Stimulated activated CD4-positive, alpha-beta T cell treated with anti-CD3 and anti-CD28 coated beads, Interleukin-4, amount 100 ng/mL, for 4 hours (primary cell): ENCODE measurements at regions not wholly inside any gene's neighbourhood (a gene's known extent, or its start where the extent isn't known, plus 50 kb on each side); places are given as distances from the start of the nearest gene placed in this dataset.
"Not testable (repeated sequence)": the region's sequence is repeated elsewhere in the genome, so short reads cannot be mapped to it uniquely, and the experiment has no call there.

ENCODE experiments used
- DNase-seq, 2 experiments: peaks; one replicate each; pipeline ENCODE4 v3.0.0-alpha.2; 2020

DNA sequence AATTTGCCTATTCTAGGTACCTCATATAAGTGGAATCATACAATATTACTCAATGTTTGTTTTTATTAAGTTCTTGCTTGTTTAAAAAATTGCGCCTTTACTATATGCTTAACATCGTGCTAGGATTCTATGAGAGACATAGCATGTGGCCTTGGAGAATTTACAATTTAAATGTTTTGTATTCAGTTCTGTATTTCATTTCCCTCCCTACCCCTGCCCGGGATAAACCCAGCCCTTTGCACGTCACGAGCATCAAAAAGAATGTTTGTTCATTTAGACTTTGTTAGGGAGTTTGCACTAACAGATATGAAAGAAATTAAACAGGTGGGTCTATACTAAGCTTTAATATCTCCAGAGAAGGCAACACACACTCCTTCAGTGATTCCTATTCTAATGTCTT, 75.7 kb downstream of the C18orf54 start:
- DNase-seq, result no peak

DNA sequence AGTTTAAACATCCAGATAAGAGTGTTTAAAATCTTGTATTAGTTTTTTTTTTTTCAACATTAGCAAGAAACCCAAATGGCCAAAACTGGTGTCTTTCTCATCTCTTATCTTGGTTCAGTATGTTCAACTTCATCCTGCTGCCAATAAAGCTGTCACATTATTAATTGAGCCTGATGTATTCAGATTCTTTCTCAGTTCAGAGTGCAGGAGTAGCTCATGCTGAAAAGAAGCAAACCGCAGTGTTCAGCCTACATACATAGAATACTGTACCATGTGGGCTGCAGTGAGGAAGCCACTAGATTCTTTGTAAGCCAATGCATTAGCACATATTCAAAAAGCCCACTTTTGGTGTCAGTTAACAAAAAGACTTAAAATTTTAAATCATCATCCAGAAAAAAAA, 76.2 kb downstream of the C18orf54 start:
- DNase-seq, result no peak

DNA sequence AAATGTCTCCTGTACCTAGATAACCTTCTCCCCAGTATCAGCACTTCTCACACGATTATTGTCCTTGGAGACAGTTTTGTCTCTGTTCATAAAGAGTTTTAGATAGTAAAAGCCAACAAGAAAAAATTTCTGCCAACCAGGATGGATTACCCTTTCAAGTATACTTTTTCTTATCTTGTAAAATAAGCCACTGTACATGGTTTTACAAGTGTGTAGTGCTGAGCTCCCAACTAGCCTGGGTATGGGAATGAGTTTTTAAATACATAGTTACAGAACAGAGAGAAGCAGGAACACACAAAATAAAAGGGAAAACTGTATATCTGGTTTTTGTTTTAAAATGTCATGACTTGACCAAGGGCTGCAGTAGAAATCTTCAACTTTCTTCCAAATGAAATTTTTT, 76.7 kb downstream of the C18orf54 start:
- DNase-seq, result no peak

DNA sequence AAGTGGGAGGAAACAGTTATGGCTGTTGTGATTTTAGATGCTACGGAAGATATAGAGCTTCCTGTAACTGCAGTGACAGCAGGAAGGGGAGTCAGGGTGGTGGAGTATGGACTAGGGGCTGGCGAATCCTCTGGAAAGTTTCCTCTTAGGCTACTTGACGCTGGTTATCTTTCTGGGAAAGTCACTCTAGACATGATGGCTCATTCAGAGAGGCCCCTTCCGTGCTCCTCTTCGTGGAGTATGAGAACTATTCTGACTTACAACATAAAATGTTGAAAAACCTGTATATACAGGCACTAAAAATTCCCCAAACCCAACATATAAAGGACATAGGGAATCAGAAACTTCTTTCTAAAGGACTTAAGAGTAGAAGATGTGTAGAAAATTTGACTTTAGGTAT, 78.8 kb downstream of the C18orf54 start:
- DNase-seq, result no peak

DNA sequence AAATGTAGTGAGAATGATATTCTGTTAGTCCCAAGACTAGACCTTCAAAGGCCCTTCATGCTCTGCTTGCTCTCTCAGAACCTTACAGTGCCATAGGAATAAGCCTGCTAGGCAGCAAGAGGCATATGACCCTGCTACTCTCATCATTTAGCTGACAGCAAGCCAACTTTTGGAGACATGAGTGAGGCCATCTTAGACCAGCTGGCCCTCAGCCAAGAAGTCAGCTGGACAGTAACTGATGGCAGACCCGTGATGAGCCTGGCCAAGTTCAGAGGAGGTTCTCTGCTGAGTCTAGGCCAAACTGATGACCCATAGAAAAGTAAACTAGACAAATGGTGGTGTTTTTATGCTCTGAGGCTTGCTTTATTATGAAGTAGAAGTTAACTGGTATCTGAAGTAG, 82.6 kb downstream of the C18orf54 start:
- DNase-seq, result no peak

DNA sequence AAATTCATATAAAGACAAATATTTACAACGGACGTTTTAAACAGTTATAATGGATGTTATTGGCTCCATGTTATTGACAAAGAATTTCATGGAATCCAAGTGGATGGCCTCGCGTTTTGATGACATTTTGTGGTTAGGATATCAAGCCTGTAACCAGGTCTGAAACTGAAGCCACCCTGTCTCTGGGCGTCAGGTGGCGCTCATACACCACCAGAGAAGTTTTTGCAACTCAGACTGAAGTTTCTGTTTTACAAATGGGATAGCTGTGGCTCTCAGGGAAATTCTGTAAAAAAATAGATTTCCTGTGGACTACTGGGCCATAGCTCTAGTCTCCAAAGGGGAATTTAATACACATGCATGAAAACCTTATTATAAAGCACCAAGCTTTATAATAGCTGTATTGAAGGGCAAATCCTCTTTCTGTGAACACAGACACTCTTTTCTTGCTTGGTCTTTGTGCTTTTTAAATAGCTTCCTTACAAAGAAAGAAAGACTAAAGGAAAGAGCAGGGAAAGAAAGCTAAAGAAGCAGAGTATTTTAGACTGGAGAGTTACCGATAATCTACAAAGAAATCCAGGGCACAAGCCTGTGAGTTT, 86.7 kb downstream of the C18orf54 start:
- peak in 1 of 2 experiments; percentile 18 for DNase-seq

DNA sequence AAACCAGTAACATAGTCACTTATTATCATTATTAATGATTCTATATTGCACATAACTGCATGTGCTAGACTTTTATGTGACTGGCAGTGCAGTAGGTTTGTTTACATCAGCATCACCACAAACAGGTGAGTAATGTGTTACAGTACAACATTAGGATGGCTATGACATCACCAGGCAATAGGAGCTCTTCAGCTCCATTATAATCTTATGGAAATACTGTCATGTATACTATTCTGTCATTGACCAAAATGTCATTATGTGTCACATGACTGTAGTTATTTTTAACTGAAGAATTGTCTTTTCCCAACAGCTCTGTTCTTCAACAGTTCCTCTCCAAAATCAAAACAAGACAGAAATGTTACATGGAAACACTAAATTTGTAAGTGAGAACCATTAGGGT, 96.3 kb downstream of the C18orf54 start:
- DNase-seq, result no peak

DNA sequence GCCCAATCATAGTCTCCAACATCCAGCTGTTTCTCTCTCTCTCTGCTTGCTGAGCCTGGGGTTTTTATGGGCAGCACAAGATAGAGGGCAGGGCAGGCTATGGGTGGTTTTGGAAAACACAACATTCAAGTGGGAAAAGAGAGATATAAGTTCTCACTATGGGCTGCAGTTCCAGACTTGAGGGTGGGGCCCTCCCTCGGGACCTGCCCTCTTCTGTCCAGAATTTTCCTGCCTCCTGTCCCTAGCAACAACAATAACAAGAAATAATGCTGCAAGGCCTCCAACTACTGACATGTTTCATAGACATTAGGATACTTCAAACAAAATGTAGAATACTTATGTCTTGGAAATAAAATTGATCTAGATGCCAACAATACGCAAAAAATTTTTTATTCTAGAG, 107.8 kb downstream of the C18orf54 start:
- DNase-seq, result no peak

DNA sequence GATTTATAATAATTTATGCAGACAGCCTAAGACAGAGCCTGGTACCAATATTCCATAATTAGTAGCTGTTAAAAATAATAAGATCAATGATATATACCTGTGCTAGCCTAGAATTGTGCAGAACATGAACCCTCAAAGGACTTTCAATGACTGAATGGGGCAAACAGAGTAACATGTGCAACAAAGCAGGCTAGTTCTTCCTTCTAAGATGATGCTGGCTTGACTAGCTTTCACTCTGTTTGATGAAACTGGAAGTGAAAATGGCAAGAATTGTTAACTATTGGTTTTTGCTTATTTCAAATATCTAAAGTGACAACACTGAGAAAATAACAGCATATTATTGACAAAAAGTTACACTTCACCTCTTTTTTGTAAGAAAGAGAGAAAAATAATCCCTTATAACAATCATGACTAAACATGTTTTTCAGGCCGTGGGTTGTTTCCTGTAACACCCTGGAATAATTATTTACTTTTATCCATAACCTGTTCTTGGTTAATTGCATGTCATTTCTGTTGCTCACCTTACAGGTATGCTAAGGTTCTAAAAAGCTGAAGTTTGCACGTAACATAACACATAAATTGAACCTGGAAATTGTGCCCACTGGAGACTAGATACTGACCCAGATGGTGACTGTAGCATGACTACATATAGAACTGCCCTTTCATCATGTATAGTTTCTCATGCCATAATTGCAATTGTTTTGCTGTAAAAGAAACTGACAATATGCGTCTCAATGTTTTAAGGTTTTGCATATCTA, 108.7 kb downstream of the C18orf54 start:
- no peak for DNase-seq

DNA sequence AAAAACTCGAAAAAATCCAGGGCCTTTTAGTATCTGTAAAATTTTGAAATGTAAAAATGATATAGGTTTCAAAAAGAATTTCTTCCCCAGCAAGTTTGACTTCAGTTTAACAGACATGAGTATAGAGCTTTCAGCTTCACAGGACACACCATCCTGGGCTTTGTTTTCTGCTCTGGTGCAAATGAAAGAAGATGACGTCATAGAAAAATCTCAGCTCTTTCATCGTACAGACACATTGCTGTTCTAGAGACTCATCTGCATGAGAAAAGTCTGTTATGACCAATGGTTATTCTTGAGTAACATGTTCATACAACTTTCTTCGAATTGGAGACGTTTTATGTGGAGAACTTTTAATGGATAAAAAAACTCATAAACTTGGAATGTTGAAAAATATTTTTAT, 111.7 kb upstream of the DYNAP start:
- no peak for DNase-seq

DNA sequence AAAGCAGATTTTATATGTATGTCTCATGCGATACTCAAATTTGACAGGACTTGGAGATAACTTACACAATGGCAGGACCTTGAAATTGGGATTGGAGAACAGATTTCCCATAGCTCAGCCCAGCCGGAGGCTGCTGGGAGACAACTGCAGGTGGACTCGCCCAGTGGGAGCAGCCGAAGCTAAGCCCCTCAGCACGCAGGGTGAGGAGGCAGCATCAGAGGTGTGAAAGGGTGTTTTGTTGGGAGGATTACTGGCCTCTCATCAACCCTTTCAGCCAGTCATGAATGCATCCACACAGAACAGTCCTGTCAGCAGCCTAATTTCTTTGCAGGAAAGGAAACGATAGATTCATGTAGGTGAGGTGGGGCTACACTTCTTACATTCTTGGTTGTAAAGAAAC, 110.4 kb upstream of the DYNAP start:
- no peak for DNase-seq

DNA sequence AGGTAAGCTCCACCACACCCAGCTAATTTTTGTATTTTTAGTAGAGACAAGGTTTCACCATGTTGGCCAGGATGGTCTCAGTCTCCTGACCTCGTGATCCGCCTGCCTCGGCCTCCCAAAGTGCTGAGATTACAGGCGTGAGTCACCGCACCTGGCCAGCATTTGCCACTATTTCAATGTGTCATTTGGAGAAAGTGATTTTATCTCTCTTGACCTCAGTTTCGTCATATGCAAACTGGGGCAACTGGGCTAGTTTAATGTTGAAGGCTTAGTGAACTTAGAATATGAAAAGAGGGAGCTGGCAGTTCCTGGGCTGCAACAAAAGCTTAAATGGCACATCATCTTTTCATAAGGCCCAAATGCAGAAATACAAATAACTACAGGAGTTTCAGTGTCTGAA, 88.6 kb upstream of the DYNAP start:
- DNase-seq, result not testable (repeated sequence)

DNA sequence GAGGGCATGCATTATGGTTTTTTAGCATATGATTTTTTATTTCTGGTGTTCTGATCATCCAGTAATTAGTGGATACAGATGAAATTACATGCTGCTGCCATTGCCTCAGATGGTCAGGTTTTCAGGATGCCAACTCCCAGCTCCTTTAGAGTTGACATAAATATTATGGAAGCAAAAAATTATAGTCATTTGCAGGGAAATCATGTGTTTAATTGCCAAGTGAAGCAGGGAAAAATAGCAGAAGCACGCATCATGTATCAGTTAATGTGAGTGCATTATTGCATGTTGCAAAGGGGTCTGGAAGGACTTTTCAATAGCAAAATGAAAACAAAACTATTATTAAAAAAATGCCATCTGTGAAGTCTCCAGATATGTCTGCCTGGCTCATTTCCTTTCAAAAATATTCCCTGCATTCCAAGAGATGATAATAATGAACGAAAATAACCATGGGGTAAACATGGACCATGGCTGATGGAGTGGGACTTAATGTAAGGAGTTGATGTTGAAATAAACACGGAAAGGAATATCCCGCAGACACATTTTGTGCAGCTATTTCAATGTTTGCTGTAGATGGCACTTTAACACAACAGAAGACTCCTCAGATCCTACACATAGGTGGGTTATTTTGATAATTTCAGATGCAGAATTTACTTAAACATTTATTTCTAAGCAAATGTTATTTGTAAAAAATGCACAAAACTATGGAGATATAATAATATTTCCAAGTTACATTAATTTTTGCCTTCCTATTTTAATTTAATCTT, 87.7 kb upstream of the DYNAP start:
- DNase-seq, result no peak

DNA sequence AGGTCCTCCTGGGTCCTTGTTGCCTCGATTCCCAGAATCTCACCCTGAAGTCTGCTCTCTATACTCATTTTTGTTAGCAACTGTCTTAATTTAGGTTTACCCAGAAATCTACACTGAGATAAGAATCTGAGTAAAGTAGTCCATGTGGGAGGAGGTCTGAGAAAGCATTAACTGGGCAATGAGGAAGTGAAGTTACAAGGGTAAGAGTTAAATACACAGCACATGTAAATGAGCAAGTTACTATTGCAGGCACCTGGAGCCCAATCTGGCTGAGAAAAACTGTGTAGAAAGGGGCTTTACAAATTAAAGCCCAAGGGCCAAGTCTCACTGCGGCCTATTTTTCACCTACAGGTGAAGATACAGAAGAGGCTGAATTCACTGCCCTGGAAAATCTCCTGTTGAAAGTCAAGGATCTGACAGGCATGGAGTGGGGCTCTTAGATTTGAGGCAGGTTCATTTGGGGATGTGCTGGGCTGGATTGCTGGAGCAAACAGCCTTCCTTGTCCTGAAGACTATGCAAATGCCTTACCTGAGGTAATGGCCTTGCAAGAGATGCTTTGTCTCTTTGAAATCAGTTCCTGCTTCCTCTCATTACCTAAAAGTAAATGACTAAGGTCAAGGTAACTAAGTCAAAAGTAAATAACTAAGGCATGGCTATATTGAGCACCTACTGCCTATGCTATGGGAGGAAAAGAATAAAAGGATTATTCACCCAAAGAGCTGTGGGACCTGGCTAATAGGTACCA, 84.4 kb upstream of the DYNAP start:
- no peak for DNase-seq

DNA sequence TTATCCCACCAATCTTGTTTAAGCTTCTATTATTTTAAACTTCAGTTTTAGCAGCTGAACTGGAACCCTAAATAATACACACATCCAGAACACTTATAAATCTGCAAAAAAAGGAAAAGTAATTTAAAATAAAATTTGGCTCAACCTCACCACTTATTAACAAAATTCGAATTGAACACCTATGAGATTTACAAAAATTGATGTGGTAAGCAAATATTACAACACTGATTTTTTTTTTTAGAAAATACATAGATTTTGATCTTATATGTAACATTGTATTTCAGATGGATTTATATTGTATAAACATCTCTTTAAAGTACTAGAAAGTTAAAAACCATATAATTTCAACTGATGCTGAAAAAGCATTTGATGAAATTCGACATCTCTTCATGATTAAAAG, 81.3 kb upstream of the DYNAP start:
- DNase-seq, result no peak

DNA sequence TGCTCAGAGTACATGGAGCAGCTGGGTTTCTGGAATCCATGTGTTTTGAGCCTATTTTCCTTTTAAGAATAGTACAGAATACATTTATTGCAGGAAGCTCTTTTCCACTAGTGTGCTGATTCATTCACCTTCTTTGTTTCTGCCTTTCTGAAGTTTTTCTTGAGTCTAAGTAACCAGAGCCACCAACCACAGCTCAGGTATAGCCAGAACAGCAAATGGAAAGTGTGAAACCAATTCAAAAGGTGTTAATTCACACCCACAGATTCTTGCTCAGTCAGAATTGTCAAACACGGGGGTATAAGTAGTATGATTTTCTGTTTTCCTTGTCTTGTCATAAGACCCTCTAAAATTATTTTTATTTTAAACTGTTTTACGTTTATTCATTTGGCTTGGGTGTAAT, 75.9 kb upstream of the DYNAP start:
- DNase-seq, result no peak

DNA sequence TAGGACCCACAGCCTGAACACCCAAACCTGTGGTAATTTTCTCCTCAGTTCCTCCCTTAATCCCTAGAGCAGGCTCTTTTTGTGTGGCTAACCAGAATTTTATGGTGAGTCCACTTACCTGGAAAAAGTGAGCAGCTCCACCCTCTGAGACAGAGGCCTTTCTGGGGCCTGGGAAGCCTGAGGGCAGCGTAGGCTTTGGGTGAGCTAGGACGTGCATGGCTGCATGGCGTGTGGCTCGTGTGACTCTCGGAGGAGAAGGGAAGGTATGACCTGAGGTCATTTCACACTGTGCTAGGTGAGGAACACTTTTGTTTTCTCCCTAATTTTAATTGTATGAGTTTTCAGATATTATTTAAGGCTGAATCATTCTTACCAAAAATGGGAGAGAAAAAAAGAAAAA, 73.5 kb upstream of the DYNAP start:
- no peak for DNase-seq

DNA sequence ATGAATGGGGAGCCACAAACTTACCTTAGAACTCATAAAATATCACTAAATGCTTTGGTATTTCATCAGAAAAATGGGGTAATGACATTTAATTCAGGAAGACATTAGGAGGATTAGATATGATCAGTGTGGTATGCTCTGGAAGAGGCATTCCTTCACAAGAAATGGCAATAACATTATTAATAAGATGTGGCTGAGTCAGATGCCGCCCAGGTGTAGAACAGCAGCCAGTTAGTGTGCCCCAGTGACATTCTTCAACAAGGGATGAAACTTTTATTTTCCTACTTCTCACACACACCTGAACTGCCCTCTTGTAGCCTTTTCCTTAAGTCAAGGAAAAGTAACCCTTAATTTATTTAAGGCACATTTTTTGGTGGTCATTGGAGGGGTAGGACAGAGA, 69.2 kb upstream of the DYNAP start:
- DNase-seq, result no peak

DNA sequence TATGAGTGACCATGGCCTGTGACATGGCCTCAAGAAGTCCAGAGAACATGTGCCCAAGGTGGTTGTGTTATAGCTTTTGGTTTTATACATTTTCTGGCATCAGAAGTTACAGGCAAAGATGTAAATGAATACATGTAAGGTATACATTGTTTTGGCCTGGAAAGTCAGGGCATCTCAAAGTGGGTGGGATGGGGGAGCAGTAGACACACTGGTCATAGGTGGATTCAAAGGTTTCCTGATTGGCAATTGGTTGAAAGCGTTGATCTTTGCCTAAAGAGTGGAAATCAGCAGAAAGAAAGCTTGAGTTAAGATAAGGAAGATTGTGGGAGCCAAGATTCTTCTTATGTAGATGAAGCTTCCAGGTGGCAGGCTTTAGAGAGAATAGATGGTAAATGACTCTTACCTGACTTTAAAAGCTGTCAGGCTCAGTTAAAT, 62.1 kb upstream of the DYNAP start:
- no peak for DNase-seq

DNA sequence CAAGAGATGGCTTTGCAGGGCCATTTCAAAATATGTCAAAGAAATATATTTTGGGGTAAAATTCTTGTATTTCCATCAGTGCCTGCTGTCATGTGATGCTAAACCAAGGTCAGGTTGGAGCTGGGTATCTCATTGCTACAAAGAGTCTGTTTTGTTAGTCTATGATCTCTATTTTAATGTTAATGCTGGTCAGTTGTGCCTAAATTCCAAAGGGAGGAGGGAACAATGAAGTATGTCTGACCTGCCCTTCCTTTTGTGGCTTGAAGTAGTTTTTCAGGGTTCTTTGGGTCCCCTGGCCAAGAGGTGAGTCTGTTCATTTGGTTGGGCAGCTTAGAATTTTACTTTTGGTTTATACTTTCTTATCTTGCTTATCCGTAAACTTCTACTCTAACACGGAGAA, 61.6 kb upstream of the DYNAP start:
- DNase-seq, result no peak

DNA sequence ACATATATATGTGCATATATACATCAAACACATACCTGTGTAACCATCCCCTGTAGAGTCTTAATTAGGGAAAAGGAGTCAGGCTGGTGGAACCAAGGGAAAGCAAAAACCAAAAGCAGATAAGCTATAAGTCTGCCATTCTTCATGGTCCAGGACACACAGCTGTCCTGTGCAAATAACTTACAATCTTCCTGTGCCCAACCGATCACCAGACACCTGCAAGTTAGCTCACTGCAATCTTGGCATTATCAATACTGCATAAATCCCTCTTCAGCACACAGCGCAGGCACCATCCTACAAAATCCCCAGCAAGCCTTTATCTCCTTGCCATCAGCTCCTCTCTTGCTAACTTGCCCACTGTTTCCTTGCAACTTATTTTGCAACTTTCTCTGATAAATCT, 60.8 kb upstream of the DYNAP start:
- no peak for DNase-seq

DNA sequence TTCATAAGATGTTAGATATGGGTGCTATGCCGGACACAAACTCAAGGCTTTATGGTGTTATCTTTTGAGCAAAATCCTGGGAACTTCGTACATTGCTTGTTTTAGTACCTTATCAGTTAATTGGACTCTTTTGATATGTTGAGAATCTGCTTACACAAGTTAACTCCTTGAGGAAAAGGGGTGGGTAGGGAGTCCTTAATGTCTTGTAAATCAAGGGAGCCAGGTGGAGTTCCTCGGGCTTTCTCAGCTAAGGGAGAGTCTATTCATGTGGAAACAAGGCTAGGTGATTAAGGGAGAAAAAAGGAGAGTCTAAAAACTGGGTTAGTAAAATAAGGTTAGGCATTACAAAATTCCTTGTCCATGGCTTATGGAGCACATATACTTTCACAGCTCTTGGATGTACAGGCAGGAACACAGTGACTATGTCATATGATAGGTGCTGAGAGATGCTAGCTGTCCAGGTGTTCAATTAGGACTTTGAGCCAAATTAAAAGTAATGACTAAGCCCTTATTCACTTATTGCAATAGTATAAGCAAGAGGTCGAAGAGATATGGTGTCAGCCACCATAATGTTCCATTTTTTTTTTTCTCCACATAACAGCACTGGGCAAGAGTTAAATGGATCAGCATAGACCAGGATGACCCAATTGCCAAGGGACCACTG, 59.5 kb upstream of the DYNAP start:
- DNase-seq, result no peak

DNA sequence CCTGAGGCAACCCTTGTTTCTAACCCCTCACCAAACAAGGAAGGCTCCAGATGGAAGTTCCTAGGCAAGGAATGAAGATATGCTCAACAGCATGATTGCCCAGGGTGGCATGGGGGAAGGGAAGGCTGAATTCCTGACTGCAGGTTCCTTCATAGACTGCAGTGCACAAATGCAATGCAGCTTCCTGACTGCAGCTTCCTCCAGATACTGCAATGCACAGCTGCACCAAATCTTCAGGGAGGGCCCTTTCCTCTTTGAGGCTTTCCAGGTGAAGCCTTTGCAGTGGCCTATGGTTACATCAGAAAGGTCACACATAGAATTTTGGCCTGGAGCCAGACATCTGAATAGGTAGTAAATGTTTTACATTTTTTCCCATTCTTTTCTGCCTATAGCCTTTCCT, 58.8 kb upstream of the DYNAP start:
- DNase-seq, result no peak
